Testis (tissue), 2 donors: ENCODE measurements at regions not wholly inside any gene's neighbourhood (a gene's known extent, or its start where the extent isn't known, plus 50 kb on each side); places are given as distances from the start of the nearest gene placed in this dataset.

Source experiments
- CTCF ChIP-seq, 3 experiments: fragments of 450-650 bp in 2 of 3; fragments of 200-600 bp in 1 of 3; sonication (generic) in 1 of 3; IDR thresholded peaks; one replicate each; pipeline ENCODE4 v1.5.1; 2016 to 2019; ENCODE audit warnings: antibody characterized with exemption in 3 of 3, mild to moderate bottlenecking in 2 of 3, moderate library complexity in 1 of 3
- POLR2A ChIP-seq: fragments of 450-650 bp; IDR thresholded peaks from one replicate; pipeline ENCODE4 v1.6.1; 2017; ENCODE audit warnings: antibody characterized with exemption, mild to moderate bottlenecking, moderate library complexity

- no peak for TF ChIP-seq CTCF (IDR thresholded peaks at IDR 0.05)
- no peak for TF ChIP-seq POLR2A
These were observed 594.8 kb downstream of the DMRTA1 start for GRCh38 chr9:23041466-23041865.
